ENCODE measurements at regions not wholly inside any gene's neighbourhood (a gene's known extent, or its start where the extent isn't known, plus 50 kb on each side); places are given as distances from the start of the nearest gene placed in this dataset.
"Not testable (repeated sequence)": the region's sequence is repeated elsewhere in the genome, so short reads cannot be mapped to it uniquely, and the experiment has no call there.

GRCh38 chr4:165563851-165564250 lies 185.0 kb downstream of the CPE start:
- no peak overlapping the region for H3K4me2 ChIP-seq (ENCODE audit: low read length)
- no peaks in the 10 kb centered on the region for H3K4me1 ChIP-seq
- H3K9ac ChIP-seq = no peak overlapping the region
- no peaks in the 10 kb centered on the region for H3K36me3 ChIP-seq (ENCODE audit: control insufficient read depth, insufficient read depth, low read length)
- H3K27me3 ChIP-seq (ENCODE audit: control insufficient read depth, insufficient read depth, low read length) = no peaks in the 10 kb centered on the region
- no peak overlapping the region for H3K27ac ChIP-seq
- TF ChIP-seq CTCF (IDR thresholded peaks at IDR 0.05) = no peak
- no peaks in the 10 kb centered on the region for H3K9me3 ChIP-seq (ENCODE audit: control insufficient read depth, low read length)
- no peak overlapping the region for H2AFZ ChIP-seq
- H3K4me3 ChIP-seq (ENCODE audit: low read depth, low read length) = no peak overlapping the region
- H3K79me2 ChIP-seq = no peaks in the 10 kb centered on the region

- no peaks in the 10 kb centered on the region for H3K79me2 ChIP-seq
- H3K4me3 ChIP-seq (ENCODE audit: low read depth, low read length) = no peak overlapping the region
- no peak overlapping the region for H3K9ac ChIP-seq
- no peaks in the 10 kb centered on the region for H3K36me3 ChIP-seq (ENCODE audit: control insufficient read depth, insufficient read depth, low read length)
- no peak for TF ChIP-seq CTCF (IDR thresholded peaks at IDR 0.05)
- H3K4me1 ChIP-seq = no peaks in the 10 kb centered on the region
- H3K27me3 ChIP-seq (ENCODE audit: control insufficient read depth, insufficient read depth, low read length) = no peaks in the 10 kb centered on the region
- H3K27ac ChIP-seq = no peak overlapping the region
- no peak overlapping the region for H3K4me2 ChIP-seq (ENCODE audit: low read length)
- no peak overlapping the region for H2AFZ ChIP-seq
- H3K9me3 ChIP-seq (ENCODE audit: control insufficient read depth, low read length) = no peaks in the 10 kb centered on the region
These were observed 190.2 kb downstream of the CPE start for GRCh38 chr4:165569031-165569430.

GRCh38 chr4:165571476-165571875 lies 192.7 kb downstream of the CPE start:
- H2AFZ ChIP-seq; H3K4me1 ChIP-seq; H3K9ac ChIP-seq; H3K4me3 ChIP-seq (ENCODE audit: low read depth, low read length); H3K36me3 ChIP-seq (ENCODE audit: control insufficient read depth, insufficient read depth, low read length); H3K4me2 ChIP-seq (ENCODE audit: low read length); H3K27me3 ChIP-seq (ENCODE audit: control insufficient read depth, insufficient read depth, low read length); H3K9me3 ChIP-seq (ENCODE audit: control insufficient read depth, low read length); H3K27ac ChIP-seq; H3K79me2 ChIP-seq: not testable (repeated sequence)

GRCh38 chr4:165580351-165580905 lies 201.6 kb downstream of the CPE start:
- Histone ChIP-seq H3K4me2 (ENCODE audit: low read length) (no peak overlapping the region), H3K4me1 (no peaks in the 10 kb centered on the region), H3K9ac (no peak overlapping the region), H3K4me3 (ENCODE audit: low read depth, low read length) (no peak overlapping the region), H3K79me2 (no peaks in the 10 kb centered on the region), H3K36me3 (ENCODE audit: control insufficient read depth, insufficient read depth, low read length) (no peaks in the 10 kb centered on the region), H2AFZ (no peak overlapping the region), H3K9me3 (ENCODE audit: control insufficient read depth, low read length) (no peaks in the 10 kb centered on the region), H3K27me3 (ENCODE audit: control insufficient read depth, insufficient read depth, low read length) (no peaks in the 10 kb centered on the region), H3K27ac (no peak overlapping the region)
- no peak for TF ChIP-seq CTCF (IDR thresholded peaks at IDR 0.05)

GRCh38 chr4:165583341-165583740 lies 204.5 kb downstream of the CPE start:
- H3K27me3 ChIP-seq (ENCODE audit: control insufficient read depth, insufficient read depth, low read length) = no peaks in the 10 kb centered on the region
- H3K4me3 ChIP-seq (ENCODE audit: low read depth, low read length) = no peak overlapping the region
- no peaks in the 10 kb centered on the region for H3K4me1 ChIP-seq
- no peaks in the 10 kb centered on the region for H3K9me3 ChIP-seq (ENCODE audit: control insufficient read depth, low read length)
- no peaks in the 10 kb centered on the region for H3K36me3 ChIP-seq (ENCODE audit: control insufficient read depth, insufficient read depth, low read length)
- no peaks in the 10 kb centered on the region for H3K79me2 ChIP-seq
- no peak overlapping the region for H3K27ac ChIP-seq
- no peak overlapping the region for H3K4me2 ChIP-seq (ENCODE audit: low read length)
- TF ChIP-seq CTCF (IDR thresholded peaks at IDR 0.05) = no peak
- no peak overlapping the region for H2AFZ ChIP-seq
- H3K9ac ChIP-seq = no peak overlapping the region

Data from parathyroid adenoma (tissue), 2 donors.